Esophagus squamous epithelium (tissue), 5 donors: ENCODE measurements at regions not wholly inside any gene's neighbourhood (a gene's known extent, or its start where the extent isn't known, plus 50 kb on each side); places are given as distances from the start of the nearest gene placed in this dataset.

ENCODE experiments used
- DNase-seq: peaks from one replicate; lab custom pipeline; 2025; lab: John Stamatoyannopoulos, UW
- H3K27ac ChIP-seq, 4 donors: fragments of 200-600 bp; sonication (generic); one replicate each; pipeline ENCODE4 v1.5.1; 2016 to 2019; ENCODE audit warnings: mild to moderate bottlenecking in 1 of 4
- H3K27me3 ChIP-seq, 4 donors: fragments of 200-600 bp; sonication (generic); 1 replicate in 3 of 4; 2 replicates in 1 of 4; pipeline versions ENCODE4 v1.5.1 to v1.6.0; 2017 to 2021; ENCODE audit warnings: antibody characterized with exemption in 1 of 4
- H3K36me3 ChIP-seq, 3 donors: fragments of 200-600 bp; sonication (generic); one replicate each; pipeline ENCODE4 v1.5.1; 2016 to 2019
- H3K4me1 ChIP-seq, 3 donors: fragments of 200-600 bp; sonication (generic); one replicate each; pipeline ENCODE4 v1.5.1; 2017 to 2019
- H3K4me3 ChIP-seq, 4 donors: fragments of 200-600 bp; sonication (generic); 1 replicate in 3 of 4; 2 replicates in 1 of 4; pipeline ENCODE4 v1.5.1; 2016 to 2019; ENCODE audit warnings: mild to moderate bottlenecking in 2 of 4, moderate library complexity in 1 of 4
- H3K9me3 ChIP-seq, 3 donors: fragments of 200-600 bp; sonication (generic); one replicate each; pipeline ENCODE4 v1.5.1; 2016 to 2019
- POLR2A ChIP-seq, 4 donors: fragments of 450-650 bp; IDR thresholded peaks; one replicate each; pipeline ENCODE4 v1.6.1; 2017; ENCODE audit warnings: antibody characterized with exemption in 4 of 4, mild to moderate bottlenecking in 4 of 4, moderate library complexity in 3 of 4
- WGBS, 2 donors: methylation state at CpG; one replicate each; pipeline ENCODE4 v1.1.5; 2018; 5-methylcytosine and 5-hydroxymethylcytosine counted together
- intact Hi-C: fragments of 100-400 bp; cut with DNase I; formaldehyde crosslinking; loops from one replicate; pipeline ENCODE4 v1.15.0; 2022
- TF ChIP-seq, protein P1 (sequence below), 6 experiments: fragments of 450-650 bp in 4 of 6; fragments of 200-600 bp in 2 of 6; sonication (generic) in 2 of 6; IDR thresholded peaks; one replicate each; pipeline ENCODE4 v1.5.1; 2016 to 2019; ENCODE audit warnings: antibody characterized with exemption in 6 of 6, mild to moderate bottlenecking in 4 of 6, moderate library complexity in 4 of 6
- donor health status: DM: yes; HTN: yes; CAD: no.

DNA sequence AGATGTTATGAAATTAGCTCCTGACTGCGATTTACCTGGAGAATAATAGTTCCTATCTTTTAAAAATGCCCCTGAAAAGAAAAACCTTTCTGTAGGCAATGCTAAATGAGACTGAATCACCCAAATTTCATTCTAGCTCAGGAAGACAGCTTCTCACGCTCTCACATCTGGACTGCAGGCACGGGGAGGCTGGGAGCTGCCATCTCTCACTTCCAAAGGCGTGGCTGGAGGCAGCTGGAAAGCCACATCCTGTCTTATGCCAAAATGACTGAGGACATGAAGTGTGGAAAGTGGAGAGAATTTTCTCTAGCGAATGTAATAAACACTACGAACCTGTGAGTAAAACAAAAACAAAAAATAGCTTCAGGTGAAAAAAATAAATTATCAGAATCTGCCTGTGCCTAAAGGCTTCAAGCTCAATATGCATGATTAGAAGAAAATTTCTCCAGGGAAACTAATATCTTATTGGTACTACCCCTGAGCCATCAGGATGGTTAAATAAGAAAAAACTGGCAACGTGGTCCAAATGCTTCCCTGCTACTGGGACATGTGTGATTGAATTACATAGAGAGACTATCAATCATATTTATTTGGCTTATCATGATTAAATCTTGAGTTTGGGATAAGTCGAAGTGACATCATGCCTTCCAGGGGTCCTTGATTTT lies 58.1 kb upstream of the UBL3 start:
- H3K27me3 ChIP-seq, result no peaks in the 10 kb centered on the region
- H3K4me1 ChIP-seq, result peaks cover 0 to 26% (median 0%) of the 10 kb centered on the region in 3 donors
- no peak overlapping the region for H3K4me3 ChIP-seq
- DNase-seq, result no peak
- WGBS, 2 donors, result 59 to 63% methylated on average over 7 to 8 of the region's 8 CpGs
- no peaks in the 10 kb centered on the region for H3K36me3 ChIP-seq
- H3K27ac ChIP-seq, result no peak overlapping the region
- TF ChIP-seq, protein P1, sequence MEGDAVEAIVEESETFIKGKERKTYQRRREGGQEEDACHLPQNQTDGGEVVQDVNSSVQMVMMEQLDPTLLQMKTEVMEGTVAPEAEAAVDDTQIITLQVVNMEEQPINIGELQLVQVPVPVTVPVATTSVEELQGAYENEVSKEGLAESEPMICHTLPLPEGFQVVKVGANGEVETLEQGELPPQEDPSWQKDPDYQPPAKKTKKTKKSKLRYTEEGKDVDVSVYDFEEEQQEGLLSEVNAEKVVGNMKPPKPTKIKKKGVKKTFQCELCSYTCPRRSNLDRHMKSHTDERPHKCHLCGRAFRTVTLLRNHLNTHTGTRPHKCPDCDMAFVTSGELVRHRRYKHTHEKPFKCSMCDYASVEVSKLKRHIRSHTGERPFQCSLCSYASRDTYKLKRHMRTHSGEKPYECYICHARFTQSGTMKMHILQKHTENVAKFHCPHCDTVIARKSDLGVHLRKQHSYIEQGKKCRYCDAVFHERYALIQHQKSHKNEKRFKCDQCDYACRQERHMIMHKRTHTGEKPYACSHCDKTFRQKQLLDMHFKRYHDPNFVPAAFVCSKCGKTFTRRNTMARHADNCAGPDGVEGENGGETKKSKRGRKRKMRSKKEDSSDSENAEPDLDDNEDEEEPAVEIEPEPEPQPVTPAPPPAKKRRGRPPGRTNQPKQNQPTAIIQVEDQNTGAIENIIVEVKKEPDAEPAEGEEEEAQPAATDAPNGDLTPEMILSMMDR (IDR thresholded peaks at IDR 0.05), result no peak
- no peak for TF ChIP-seq POLR2A (IDR thresholded peaks at IDR 0.05)
- intact Hi-C loops, result no loop called here
- H3K9me3 ChIP-seq, result no peaks in the 10 kb centered on the region

- Histone ChIP-seq H3K27ac (no peak overlapping the region), H3K36me3 (no peaks in the 10 kb centered on the region), H3K4me1 (peaks cover 0 to 20% (median 0%) of the 10 kb centered on the region in 3 donors), H3K9me3 (no peaks in the 10 kb centered on the region), H3K27me3 (no peaks in the 10 kb centered on the region), H3K4me3 (no peak overlapping the region)
- TF ChIP-seq, protein P1 (IDR thresholded peaks at IDR 0.05), result no peak
- TF ChIP-seq POLR2A (IDR thresholded peaks at IDR 0.05), result no peak
- DNase-seq, result no peak
- WGBS, 2 donors, result 90 to 93% methylated on average over 8 of the region's 8 CpGs
- intact Hi-C loops, result no loop called here
Measured at GRCh38 chr13:29907670-29908069, 57.3 kb upstream of the UBL3 start.

GRCh38 chr13:29906432-29907011 lies 56.1 kb upstream of the UBL3 start:
- Histone ChIP-seq H3K4me3 (no peak overlapping the region), H3K27me3 (no peaks in the 10 kb centered on the region), H3K36me3 (no peaks in the 10 kb centered on the region), H3K9me3 (no peaks in the 10 kb centered on the region), H3K27ac (no peak overlapping the region), H3K4me1 (peaks cover 0 to 29% (median 4%) of the 10 kb centered on the region in 3 donors)
- intact Hi-C loops, result no loop called here
- TF ChIP-seq, protein P1 (IDR thresholded peaks at IDR 0.05), result no peak
- no peak for TF ChIP-seq POLR2A (IDR thresholded peaks at IDR 0.05)
- WGBS, 2 donors, result 84 to 85% methylated on average over 6 of the region's 6 CpGs
- no peak for DNase-seq

DNA sequence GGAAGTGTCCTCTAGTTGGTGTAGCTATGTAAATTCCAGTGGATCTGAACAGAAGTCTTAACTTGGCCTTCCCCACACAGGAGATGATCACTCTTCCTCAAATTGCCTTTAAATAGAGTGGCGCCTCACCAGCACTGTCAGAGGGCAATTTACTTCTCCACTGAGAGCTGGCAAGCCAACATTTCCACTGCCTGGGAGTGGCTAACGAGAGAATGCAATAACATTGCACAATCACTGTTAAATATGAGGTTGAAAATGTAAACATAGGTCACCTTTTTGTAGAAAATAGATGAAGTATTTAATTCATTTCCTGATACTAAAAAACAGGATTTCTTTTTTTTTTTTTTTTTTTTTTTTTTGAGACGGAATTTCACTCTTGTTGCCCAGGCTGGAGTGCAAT lies 55.4 kb upstream of the UBL3 start:
- TF ChIP-seq, protein P1 (IDR thresholded peaks at IDR 0.05), result no peak
- no peak for TF ChIP-seq POLR2A (IDR thresholded peaks at IDR 0.05)
- Histone ChIP-seq H3K27me3 (no peaks in the 10 kb centered on the region), H3K4me1 (peaks cover 0 to 29% (median 4%) of the 10 kb centered on the region in 3 donors), H3K9me3 (no peaks in the 10 kb centered on the region), H3K27ac (no peak overlapping the region), H3K4me3 (no peak overlapping the region), H3K36me3 (no peaks in the 10 kb centered on the region)
- 36 to 53% methylated on average over 3 of the region's 3 CpGs for WGBS, 2 donors
- no peak for DNase-seq
- intact Hi-C loops, result no loop called here

GRCh38 chr13:29903996-29904395 lies 53.6 kb upstream of the UBL3 start:
- no peaks in the 10 kb centered on the region for H3K36me3 ChIP-seq
- H3K27me3 ChIP-seq, result peaks cover 0 to 7% (median 0%) of the 10 kb centered on the region in 4 donors
- H3K4me1 ChIP-seq, result peaks cover 0 to 20% (median 4%) of the 10 kb centered on the region in 3 donors
- no peaks in the 10 kb centered on the region for H3K9me3 ChIP-seq
- 92 to 100% methylated on average over 4 of the region's 4 CpGs for WGBS, 2 donors
- intact Hi-C loops, result no loop called here
- no peak overlapping the region for H3K27ac ChIP-seq
- no peak for TF ChIP-seq POLR2A (IDR thresholded peaks at IDR 0.05)
- TF ChIP-seq, protein P1 (IDR thresholded peaks at IDR 0.05), result no peak
- no peak overlapping the region for H3K4me3 ChIP-seq
- no peak for DNase-seq
